HG02884 (cell line): ENCODE measurements at regions not wholly inside any gene's neighbourhood (a gene's known extent, or its start where the extent isn't known, plus 50 kb on each side); places are given as distances from the start of the nearest gene placed in this dataset.

Source experiments
- ATAC-seq: cut with Tn5 transposase; IDR thresholded peaks from one replicate; pipeline ENCODE4 v1.9.1; 2021; ENCODE audit warnings: mild to moderate bottlenecking, moderate library complexity; ENCODE audit not compliant: unreplicated experiment

GRCh38 chr1:108051631-108052377 is 86.8 kb upstream of the VAV3 start:
- ATAC-seq = no peak

- no peak for ATAC-seq
Observed at GRCh38 chr1:108050911-108051629, 86.1 kb upstream of the VAV3 start.

- ATAC-seq = no peak
Observed at GRCh38 chr1:108050158-108050557, 85.2 kb upstream of the VAV3 start.

GRCh38 chr1:108049178-108049819 is 84.3 kb upstream of the VAV3 start:
- no peak for ATAC-seq

GRCh38 chr1:108048301-108049177 is 83.6 kb upstream of the VAV3 start:
- ATAC-seq = no peak

GRCh38 chr1:108047085-108047484 is 82.1 kb upstream of the VAV3 start:
- ATAC-seq = no peak

GRCh38 chr1:108046026-108046425 is 81.0 kb upstream of the VAV3 start:
- no peak for ATAC-seq

GRCh38 chr1:108045460-108045859 is 80.5 kb upstream of the VAV3 start:
- no peak for ATAC-seq

- no peak for ATAC-seq
Observed at GRCh38 chr1:108044318-108044717, 79.3 kb upstream of the VAV3 start.

- ATAC-seq = no peak
Observed at GRCh38 chr1:108043707-108044106, 78.7 kb upstream of the VAV3 start.

GRCh38 chr1:108042610-108043009 is 77.6 kb upstream of the VAV3 start:
- ATAC-seq = no peak

- ATAC-seq = peak; percentile 55
Observed at GRCh38 chr1:108041360-108042142, 76.6 kb upstream of the VAV3 start.

- ATAC-seq = no peak
Observed at GRCh38 chr1:108038653-108039236, 73.8 kb upstream of the VAV3 start.

- ATAC-seq = no peak
Observed at GRCh38 chr1:108036796-108037562, 72.0 kb upstream of the VAV3 start.

GRCh38 chr1:108034396-108034795 is 69.4 kb upstream of the VAV3 start:
- no peak for ATAC-seq

- ATAC-seq = no peak
Observed at GRCh38 chr1:108033550-108033951, 68.6 kb upstream of the VAV3 start.

GRCh38 chr1:108028841-108029388 is 63.9 kb upstream of the VAV3 start:
- no peak for ATAC-seq

- ATAC-seq = no peak
Observed at GRCh38 chr1:108027389-108027788, 62.4 kb upstream of the VAV3 start.

- no peak for ATAC-seq
Observed at GRCh38 chr1:108017698-108018097, 52.7 kb upstream of the VAV3 start.
